Skin of body (tissue), 1 donor: ENCODE measurements at regions not wholly inside any gene's neighbourhood (a gene's known extent, or its start where the extent isn't known, plus 50 kb on each side); places are given as distances from the start of the nearest gene placed in this dataset.

ENCODE experiments used
- DNase-seq: peaks from one replicate; lab custom pipeline; 2025; lab: John Stamatoyannopoulos, UW

- DNase-seq: no peak
Measured at GRCh38 chr2:65850695-65851094, 418.3 kb upstream of the SPRED2 start.

- peak; percentile 34 for DNase-seq
Measured at GRCh38 chr2:65846989-65847678, 414.7 kb upstream of the SPRED2 start.

GRCh38 chr2:65845442-65846182, 413.2 kb upstream of the SPRED2 start:
- peak; percentile 51 for DNase-seq

- no peak for DNase-seq
Measured at GRCh38 chr2:65842104-65842503, 409.7 kb upstream of the SPRED2 start.

- DNase-seq: no peak
Measured at GRCh38 chr2:65835975-65836549, 403.7 kb upstream of the SPRED2 start.

DNA sequence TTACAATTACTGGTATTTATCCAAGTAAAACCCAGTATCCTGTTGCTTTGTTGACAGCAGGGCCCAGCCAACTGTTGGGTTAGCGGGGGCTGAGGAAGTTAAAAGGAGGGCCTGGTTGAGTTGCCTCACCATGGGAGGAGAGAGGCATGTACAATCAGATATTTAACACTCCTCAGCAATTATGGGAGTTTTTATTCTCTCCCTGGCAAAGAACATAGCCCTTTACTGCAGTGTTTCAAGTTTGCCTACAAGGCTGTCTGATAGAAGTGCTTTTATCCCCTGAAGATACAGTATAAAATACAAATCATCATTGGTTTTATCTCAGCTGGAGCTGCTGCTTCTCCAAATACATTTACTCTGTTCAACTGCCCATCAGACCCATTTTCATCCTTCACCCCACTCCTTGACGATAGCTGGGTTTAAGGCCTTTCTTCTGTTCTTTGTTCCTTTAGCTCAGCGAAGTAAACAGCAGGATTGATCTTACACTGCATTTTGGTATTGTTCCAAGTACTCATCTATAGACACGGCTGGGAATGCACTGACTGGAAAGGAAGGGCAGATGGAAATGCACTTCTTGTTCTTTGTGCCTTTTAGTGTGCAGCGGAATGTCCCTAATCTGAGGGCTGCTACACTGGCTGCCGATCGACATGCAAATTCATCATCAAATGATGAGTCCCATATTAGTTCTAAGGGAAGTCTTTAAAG, 402.5 kb upstream of the SPRED2 start:
- no peak for DNase-seq

DNA sequence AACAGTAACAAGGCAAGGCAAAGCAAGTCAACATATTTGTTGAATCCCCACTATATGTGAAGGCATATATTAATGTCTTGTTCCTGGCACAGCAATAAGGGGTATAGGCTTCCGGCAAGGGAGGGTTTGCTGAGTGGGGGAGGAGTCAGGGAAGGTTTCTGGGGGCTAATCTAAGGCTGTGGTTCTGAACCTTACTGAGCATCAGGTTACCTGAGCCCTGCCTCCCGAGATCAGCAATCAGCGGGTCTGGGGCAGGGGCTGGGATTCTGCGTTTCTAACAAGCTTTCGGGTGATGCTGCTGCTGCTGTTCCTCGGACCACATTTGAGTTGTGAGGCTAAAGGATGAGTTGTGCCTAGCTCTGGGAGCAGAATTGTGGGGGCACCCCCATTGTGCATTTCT, 401.7 kb upstream of the SPRED2 start:
- DNase-seq: no peak

GRCh38 chr2:65831509-65831908, 399.1 kb upstream of the SPRED2 start:
- no peak for DNase-seq

GRCh38 chr2:65826567-65826966, 394.2 kb upstream of the SPRED2 start:
- no peak for DNase-seq

DNA sequence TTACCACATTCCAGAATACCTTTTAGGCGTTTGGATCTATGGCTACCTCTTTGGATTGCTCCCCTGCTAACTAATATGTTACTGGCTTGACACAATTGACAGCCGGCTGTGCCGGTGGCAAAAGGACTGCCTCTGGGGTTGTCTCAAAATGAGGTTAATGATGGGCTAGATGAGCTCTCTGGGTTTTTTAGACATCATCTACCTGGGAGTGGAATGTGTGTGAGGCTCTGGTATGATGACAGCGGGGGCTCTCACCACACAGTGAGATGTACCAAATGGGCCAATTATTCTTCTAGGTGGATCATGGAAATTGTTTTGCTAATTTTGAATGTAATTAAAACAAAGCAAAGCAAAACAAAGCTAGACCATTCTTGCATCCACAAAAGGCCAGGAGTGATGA, 391.1 kb upstream of the SPRED2 start:
- DNase-seq: no peak

DNA sequence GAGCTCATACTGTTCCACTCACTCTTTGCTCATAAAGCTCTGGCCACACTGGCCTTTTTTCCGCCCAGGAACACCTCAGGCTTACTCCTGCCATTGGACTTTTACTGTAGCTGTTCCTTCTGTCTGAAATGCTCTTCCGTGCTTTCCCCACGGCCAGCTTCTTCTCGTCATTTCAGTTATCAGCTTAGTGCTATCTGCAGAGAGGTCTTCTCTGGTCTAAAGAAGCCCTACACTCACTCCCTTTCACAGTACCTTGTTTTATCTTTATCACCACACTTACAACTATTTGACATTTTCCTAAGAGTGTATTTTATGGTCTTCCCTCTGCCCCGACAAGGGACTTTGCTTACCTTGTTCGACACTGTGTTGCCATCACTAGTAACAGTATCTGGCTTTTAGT, 388.1 kb upstream of the SPRED2 start:
- DNase-seq: no peak

- DNase-seq: no peak
Measured at GRCh38 chr2:65819963-65820362, 387.6 kb upstream of the SPRED2 start.

GRCh38 chr2:65818873-65819451, 386.6 kb upstream of the SPRED2 start:
- peak; percentile 2 for DNase-seq

DNA sequence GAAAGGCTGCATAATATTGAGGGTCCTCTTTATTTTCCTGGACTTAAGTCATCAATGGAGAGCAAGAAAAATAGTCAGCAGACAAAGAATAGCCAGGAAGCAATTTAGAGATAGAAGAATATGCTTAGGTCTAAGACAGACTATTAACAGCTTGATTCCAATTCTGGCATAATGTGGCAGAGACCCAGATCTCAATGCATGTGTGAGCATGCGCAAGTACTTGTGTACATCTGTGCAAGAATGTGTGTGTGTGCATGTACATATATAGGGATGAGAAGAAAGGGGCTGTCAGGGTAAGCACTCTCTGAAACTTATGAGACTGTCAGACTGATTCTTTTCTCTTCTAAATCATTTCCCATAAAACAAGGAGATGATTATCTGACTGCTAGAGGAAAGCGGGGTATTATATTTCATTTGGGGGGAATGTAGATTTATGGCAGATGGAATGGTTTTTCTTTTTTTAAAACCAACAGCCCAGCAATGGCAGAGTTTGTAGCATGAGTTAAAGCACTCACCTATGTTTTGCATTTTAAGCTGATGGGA, 381.3 kb upstream of the SPRED2 start:
- DNase-seq: no peak

DNA sequence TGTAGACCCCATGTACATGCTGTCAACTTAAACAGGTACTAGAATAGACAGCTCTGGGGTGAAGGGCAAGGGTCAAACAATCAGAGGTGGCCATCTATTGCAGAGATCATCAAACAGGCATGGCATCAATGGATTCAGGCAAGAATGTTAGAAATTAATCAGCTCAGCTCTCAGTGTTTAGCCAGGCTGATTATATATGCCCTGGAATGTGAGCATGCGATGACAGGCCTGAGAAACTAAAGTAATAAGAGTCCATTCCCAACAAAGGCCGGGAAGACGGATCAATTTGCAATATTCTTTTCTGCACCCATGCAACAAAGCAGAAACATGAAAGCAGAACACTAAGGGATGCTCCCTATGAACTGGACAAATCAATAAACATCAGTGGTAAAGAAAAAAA, 380.5 kb upstream of the SPRED2 start:
- no peak for DNase-seq

DNA sequence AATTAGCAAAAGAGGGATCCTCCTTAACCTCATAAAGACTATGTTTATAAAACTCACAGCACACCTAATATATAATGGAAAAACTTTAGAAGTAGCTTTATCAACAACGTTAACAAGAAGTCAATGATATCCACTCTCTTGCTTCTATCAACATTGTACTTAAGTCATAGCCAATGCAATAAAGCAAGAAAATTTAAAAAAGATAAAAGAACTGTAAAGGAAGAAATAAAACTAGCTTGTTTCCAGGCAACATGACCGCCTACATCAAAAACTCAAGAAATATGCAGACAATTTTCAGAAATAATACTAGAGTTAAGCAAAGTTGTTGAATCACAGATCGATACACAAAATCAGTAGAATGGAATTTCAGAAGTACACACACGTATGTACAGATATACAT, 375.5 kb upstream of the SPRED2 start:
- DNase-seq: no peak

DNA sequence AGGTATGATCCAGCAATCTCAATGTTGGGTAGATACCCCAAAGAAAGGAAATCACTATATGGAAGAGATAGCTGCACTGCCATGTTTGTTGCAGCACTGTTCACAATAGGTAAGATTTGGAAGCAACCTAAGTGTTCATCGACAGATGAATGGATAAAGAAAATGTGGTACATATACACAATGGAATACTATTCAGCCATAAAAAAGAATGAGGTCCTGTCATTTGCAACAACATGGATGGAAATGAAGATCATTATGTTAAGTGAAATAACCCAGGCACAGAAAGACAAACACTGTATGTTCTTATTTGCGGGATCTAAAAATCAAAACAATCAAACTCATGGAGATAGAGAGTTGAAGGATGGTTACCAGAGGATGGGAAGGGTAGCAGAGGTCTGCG, 372.4 kb upstream of the SPRED2 start:
- DNase-seq: no peak

- DNase-seq: no peak
Measured at GRCh38 chr2:65802298-65802942, 370.0 kb upstream of the SPRED2 start.

- no peak for DNase-seq
Measured at GRCh38 chr2:65800998-65801397, 368.6 kb upstream of the SPRED2 start.

DNA sequence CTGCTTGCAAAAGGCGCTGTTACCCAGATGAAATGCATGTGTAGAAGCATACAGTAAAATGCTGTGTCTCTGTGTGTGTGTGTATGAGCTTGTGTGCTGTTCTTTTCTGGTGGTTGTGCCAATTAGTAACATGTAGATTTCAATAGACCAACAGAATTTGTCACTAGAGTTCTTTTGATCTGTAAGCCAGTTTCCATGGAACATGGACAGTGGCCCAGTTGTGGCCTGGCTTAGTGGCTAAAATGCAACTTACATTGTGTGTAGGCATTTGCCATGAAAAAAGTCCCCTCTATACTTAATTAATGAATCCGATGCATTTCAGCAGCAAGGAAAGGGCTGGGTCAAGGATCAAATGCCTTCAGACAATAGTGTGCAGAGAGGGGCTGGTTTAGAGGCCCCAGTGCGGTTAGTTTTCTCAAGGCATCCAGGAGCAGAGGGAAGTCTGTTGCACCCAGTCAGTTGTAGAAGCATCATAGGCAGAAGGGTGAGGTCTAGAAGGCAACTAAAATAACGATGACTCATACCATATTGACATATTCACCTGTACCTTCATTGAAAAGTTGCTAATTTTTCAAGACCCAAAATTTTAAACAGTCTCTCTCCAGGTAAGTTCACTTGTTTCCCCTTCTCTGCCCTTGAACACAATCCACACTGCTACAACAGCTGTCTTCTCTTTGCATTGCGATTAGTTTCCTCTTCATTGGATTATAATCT, 366.9 kb upstream of the SPRED2 start:
- peak; percentile 34 for DNase-seq
